Parathyroid adenoma (tissue), 2 donors: ENCODE measurements at regions not wholly inside any gene's neighbourhood (a gene's known extent, or its start where the extent isn't known, plus 50 kb on each side); places are given as distances from the start of the nearest gene placed in this dataset.

ENCODE experiments used
- H2AFZ ChIP-seq: fragments of 300-600 bp; sonication (generic); one replicate; pipeline ENCODE4 v1.7.0; 2017; ENCODE audit warnings: antibody characterized with exemption, mild to moderate bottlenecking
- H3K27ac ChIP-seq: fragments of 300-600 bp; sonication (generic); one replicate; pipeline ENCODE4 v1.7.0; 2017
- H3K27me3 ChIP-seq: fragments of 300-600 bp; sonication (generic); one replicate; pipeline ENCODE4 v1.7.0; 2017; ENCODE audit warnings: low read length; ENCODE audit not compliant: control insufficient read depth, insufficient read depth
- H3K36me3 ChIP-seq: fragments of 300-600 bp; sonication (generic); one replicate; pipeline ENCODE4 v1.7.0; 2017; ENCODE audit warnings: low read length; ENCODE audit not compliant: control insufficient read depth, insufficient read depth
- H3K4me1 ChIP-seq: fragments of 300-600 bp; sonication (generic); one replicate; pipeline ENCODE4 v1.7.0; 2017; ENCODE audit warnings: control low read depth
- H3K4me2 ChIP-seq: fragments of 300-600 bp; sonication (generic); one replicate; pipeline ENCODE4 v1.7.0; 2017; ENCODE audit warnings: low read length
- H3K4me3 ChIP-seq: fragments of 300-600 bp; sonication (generic); one replicate; pipeline ENCODE4 v1.7.0; 2017; ENCODE audit warnings: low read depth, low read length
- H3K79me2 ChIP-seq: fragments of 300-600 bp; sonication (generic); one replicate; pipeline ENCODE4 v1.7.0; 2017; ENCODE audit warnings: control low read depth
- H3K9ac ChIP-seq: fragments of 300-600 bp; sonication (generic); one replicate; pipeline ENCODE4 v1.7.0; 2017; ENCODE audit warnings: mild to moderate bottlenecking
- H3K9me3 ChIP-seq: fragments of 300-600 bp; sonication (generic); one replicate; pipeline ENCODE4 v1.7.0; 2017; ENCODE audit warnings: low read length; ENCODE audit not compliant: control insufficient read depth
- CTCF ChIP-seq: fragments of 300-600 bp; sonication (generic); IDR thresholded peaks from one replicate; pipeline ENCODE4 v1.7.0; 2017; ENCODE audit warnings: antibody characterized with exemption, mild to moderate bottlenecking
- donor health status: primary hyperparathyroidism.

- H3K79me2 ChIP-seq = no peaks in the 10 kb centered on the region
- no peak overlapping the region for H3K4me2 ChIP-seq
- no peaks in the 10 kb centered on the region for H3K4me1 ChIP-seq
- no peak overlapping the region for H2AFZ ChIP-seq
- H3K36me3 ChIP-seq = no peaks in the 10 kb centered on the region
- no peaks in the 10 kb centered on the region for H3K9me3 ChIP-seq
- H3K4me3 ChIP-seq = no peak overlapping the region
- H3K27ac ChIP-seq = no peak overlapping the region
- TF ChIP-seq CTCF = no peak
- H3K9ac ChIP-seq = no peak overlapping the region
- H3K27me3 ChIP-seq = no peaks in the 10 kb centered on the region
Measured at GRCh38 chr13:94896719-94897317, 184.5 kb upstream of the SOX21 start.

DNA sequence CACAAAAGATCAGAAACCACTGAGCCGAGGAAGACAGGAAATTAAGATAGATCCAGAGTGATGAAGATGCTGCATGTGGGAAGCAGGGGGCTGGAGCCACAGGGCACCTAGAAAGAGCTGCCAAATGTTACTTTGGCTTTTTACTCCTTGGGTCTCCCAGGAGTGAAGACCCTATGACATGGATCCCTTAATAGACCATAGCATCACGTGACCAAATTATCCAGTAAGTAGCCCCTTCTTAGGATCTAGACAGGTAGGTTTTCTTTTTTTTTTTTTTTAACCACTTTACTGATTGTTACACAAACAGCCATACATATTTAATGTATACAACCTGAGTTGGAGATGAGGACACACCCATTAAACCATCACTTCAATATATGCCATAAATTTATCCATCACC is 183.9 kb upstream of the SOX21 start:
- no peak overlapping the region for H2AFZ ChIP-seq
- no peak overlapping the region for H3K4me2 ChIP-seq
- H3K9me3 ChIP-seq = no peaks in the 10 kb centered on the region
- H3K4me3 ChIP-seq = no peak overlapping the region
- H3K9ac ChIP-seq = no peak overlapping the region
- H3K79me2 ChIP-seq = no peaks in the 10 kb centered on the region
- no peak overlapping the region for H3K27ac ChIP-seq
- no peak for TF ChIP-seq CTCF
- H3K36me3 ChIP-seq = no peaks in the 10 kb centered on the region
- H3K27me3 ChIP-seq = no peaks in the 10 kb centered on the region
- no peaks in the 10 kb centered on the region for H3K4me1 ChIP-seq

DNA sequence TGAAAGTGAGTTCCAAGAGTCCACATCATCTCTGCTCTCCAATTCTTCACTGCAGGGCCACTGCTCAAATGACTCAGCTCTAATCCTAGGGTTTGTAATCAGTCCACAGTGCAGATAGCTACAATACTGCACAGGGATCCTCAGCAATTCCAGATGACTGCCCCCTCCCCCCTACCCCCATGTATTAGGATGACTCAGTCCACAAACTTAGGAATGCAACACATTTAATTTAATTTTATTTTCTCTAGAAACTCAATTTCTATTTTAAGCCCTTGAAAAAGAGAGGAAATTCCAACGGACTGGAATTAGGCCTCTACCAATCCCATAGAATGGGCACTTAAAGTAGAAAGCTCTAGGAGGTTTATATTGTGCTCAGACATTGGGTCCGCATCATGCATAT is 173.8 kb upstream of the SOX21 start:
- Histone ChIP-seq H2AFZ (no peak overlapping the region), H3K27me3 (no peaks in the 10 kb centered on the region), H3K27ac (no peak overlapping the region), H3K4me3 (no peak overlapping the region), H3K4me1 (no peaks in the 10 kb centered on the region), H3K36me3 (no peaks in the 10 kb centered on the region), H3K4me2 (no peak overlapping the region), H3K9me3 (no peaks in the 10 kb centered on the region), H3K9ac (no peak overlapping the region), H3K79me2 (no peaks in the 10 kb centered on the region)
- no peak for TF ChIP-seq CTCF

DNA sequence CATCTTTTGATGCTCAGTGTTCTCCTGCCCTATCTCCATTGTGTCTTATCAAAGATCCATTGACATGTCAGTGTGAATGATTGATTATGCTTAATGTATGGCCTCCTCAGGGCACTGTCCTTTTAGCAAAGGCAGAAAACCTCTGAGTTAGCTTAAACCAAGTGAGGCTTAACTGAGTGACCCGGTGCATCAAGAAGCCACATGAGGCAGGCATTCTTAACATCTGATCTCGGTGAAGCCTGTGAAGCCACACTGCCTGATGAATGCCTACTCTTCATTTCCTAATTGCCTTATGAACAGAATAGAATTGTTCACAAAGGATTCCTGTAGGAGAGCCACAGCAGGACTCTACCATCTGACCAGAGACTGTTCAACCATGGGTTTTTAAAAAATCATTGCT is 168.1 kb upstream of the SOX21 start:
- Histone ChIP-seq H3K4me2 (no peak overlapping the region), H3K9me3 (no peaks in the 10 kb centered on the region), H2AFZ (no peak overlapping the region), H3K4me1 (no peaks in the 10 kb centered on the region), H3K9ac (no peak overlapping the region), H3K36me3 (no peaks in the 10 kb centered on the region), H3K27me3 (no peaks in the 10 kb centered on the region), H3K4me3 (no peak overlapping the region), H3K79me2 (no peaks in the 10 kb centered on the region), H3K27ac (no peak overlapping the region)
- TF ChIP-seq CTCF = no peak

- TF ChIP-seq CTCF = no peak
- Histone ChIP-seq H3K79me2 (no peaks in the 10 kb centered on the region), H3K27me3 (no peaks in the 10 kb centered on the region), H3K4me3 (no peak overlapping the region), H3K4me2 (no peak overlapping the region), H3K27ac (no peak overlapping the region), H3K36me3 (no peaks in the 10 kb centered on the region), H2AFZ (no peak overlapping the region), H3K9me3 (no peaks in the 10 kb centered on the region), H3K4me1 (no peaks in the 10 kb centered on the region), H3K9ac (no peak overlapping the region)
Measured at GRCh38 chr13:94878602-94879165, 166.3 kb upstream of the SOX21 start.
